Immature natural killer cell (primary cell): ENCODE measurements at regions not wholly inside any gene's neighbourhood (a gene's known extent, or its start where the extent isn't known, plus 50 kb on each side); places are given as distances from the start of the nearest gene placed in this dataset.

Experiments used
- DNase-seq, 3 donors: peaks; one replicate each; pipeline ENCODE4 v3.0.0; 2022; ENCODE audit warnings: mixed read lengths in 1 of 3
- H3K27ac Mint-ChIP-seq, 6 donors: one replicate each; pipeline ENCODE4 v1.8.0; 2020; ENCODE audit warnings: mixed read lengths in 6 of 6, mild to moderate bottlenecking in 5 of 6, inconsistent platforms in 4 of 6, moderate library complexity in 3 of 6
- H3K27me3 Mint-ChIP-seq, 3 donors: one replicate each; pipeline ENCODE4 v1.8.0; 2020 to 2021; ENCODE audit warnings: low read depth in 3 of 3, mild to moderate bottlenecking in 3 of 3, mixed read lengths in 3 of 3, moderate library complexity in 3 of 3, inconsistent platforms in 1 of 3
- H3K36me3 Mint-ChIP-seq, 3 donors: one replicate each; pipeline ENCODE4 v1.8.0; 2020; ENCODE audit warnings: mixed read lengths in 3 of 3, inconsistent platforms in 2 of 3, mild to moderate bottlenecking in 2 of 3
- H3K4me1 Mint-ChIP-seq, 2 donors: one replicate each; pipeline ENCODE4 v1.8.0; 2020; ENCODE audit warnings: inconsistent platforms in 2 of 2, mild to moderate bottlenecking in 2 of 2, mixed read lengths in 2 of 2, moderate library complexity in 1 of 2
- H3K4me3 Mint-ChIP-seq, 5 donors: one replicate each; pipeline ENCODE4 v1.8.0; 2020; ENCODE audit warnings: mild to moderate bottlenecking in 5 of 5, mixed read lengths in 5 of 5, inconsistent platforms in 3 of 5, moderate library complexity in 3 of 5
- H3K9me3 Mint-ChIP-seq, 6 donors: one replicate each; pipeline ENCODE4 v1.8.0; 2020; ENCODE audit warnings: mild to moderate bottlenecking in 6 of 6, mixed read lengths in 6 of 6, inconsistent platforms in 4 of 6, moderate library complexity in 3 of 6

GRCh38 chr16:6910301-6910700 lies 422.3 kb upstream of the RBFOX1 start:
- Mint-ChIP-seq H3K4me3 (no peak overlapping the region), H3K27me3 (no peaks in the 10 kb centered on the region), H3K4me1 (no peaks in the 10 kb centered on the region), H3K36me3 (no peaks in the 10 kb centered on the region), H3K27ac (no peak overlapping the region), H3K9me3 (peaks cover 0 to 14% (median 0%) of the 10 kb centered on the region in 6 donors)
- DNase-seq, result no peak

GRCh38 chr16:6905601-6906000 lies 427.0 kb upstream of the RBFOX1 start:
- DNase-seq, result no peak
- no peak overlapping the region for H3K4me3 Mint-ChIP-seq
- no peaks in the 10 kb centered on the region for H3K4me1 Mint-ChIP-seq
- H3K27me3 Mint-ChIP-seq, result no peaks in the 10 kb centered on the region
- peaks cover 0 to 1% (median 0%) of the 10 kb centered on the region in 3 donors for H3K36me3 Mint-ChIP-seq
- peaks cover 0 to 17% (median under 1%) of the 10 kb centered on the region in 6 donors for H3K9me3 Mint-ChIP-seq
- no peak overlapping the region for H3K27ac Mint-ChIP-seq

- H3K27ac Mint-ChIP-seq, result no peak overlapping the region
These were observed 429.0 kb upstream of the RBFOX1 start for GRCh38 chr16:6903671-6904070.

GRCh38 chr16:6898896-6899295 lies 433.7 kb upstream of the RBFOX1 start:
- no peak for DNase-seq

More at GRCh38 chr16:6903671-6904070, 429.0 kb upstream of the RBFOX1 start:
- Mint-ChIP-seq H3K4me1 (no peaks in the 10 kb centered on the region), H3K27me3 (no peaks in the 10 kb centered on the region), H3K36me3 (peaks cover 0 to 4% (median 0%) of the 10 kb centered on the region in 3 donors), H3K9me3 (peaks cover 0 to 30% (median 4%) of the 10 kb centered on the region in 6 donors), H3K4me3 (no peak overlapping the region)
- no peak for DNase-seq

GRCh38 chr16:6897876-6898485 lies 434.7 kb upstream of the RBFOX1 start:
- no peak overlapping the region for H3K27ac Mint-ChIP-seq
- H3K9me3 Mint-ChIP-seq, result peaks cover 2 to 25% (median 5%) of the 10 kb centered on the region in 6 donors
- DNase-seq, result no peak
- peaks cover 0 to 4% (median 0%) of the 10 kb centered on the region in 3 donors for H3K36me3 Mint-ChIP-seq
- no peak overlapping the region for H3K4me3 Mint-ChIP-seq
- H3K4me1 Mint-ChIP-seq, result no peaks in the 10 kb centered on the region
- H3K27me3 Mint-ChIP-seq, result no peaks in the 10 kb centered on the region

More at GRCh38 chr16:6898896-6899295, 433.7 kb upstream of the RBFOX1 start:
- H3K4me1 Mint-ChIP-seq, result no peaks in the 10 kb centered on the region
- H3K27ac Mint-ChIP-seq, result no peak overlapping the region
- H3K4me3 Mint-ChIP-seq, result no peak overlapping the region
- peaks cover 2 to 29% (median 5%) of the 10 kb centered on the region in 6 donors for H3K9me3 Mint-ChIP-seq
- H3K27me3 Mint-ChIP-seq, result no peaks in the 10 kb centered on the region
- peaks cover 0 to 4% (median 0%) of the 10 kb centered on the region in 3 donors for H3K36me3 Mint-ChIP-seq

GRCh38 chr16:6892966-6893365 lies 439.7 kb upstream of the RBFOX1 start:
- Mint-ChIP-seq H3K36me3 (no peaks in the 10 kb centered on the region), H3K4me3 (no peak overlapping the region), H3K27ac (no peak overlapping the region), H3K27me3 (peaks cover 0 to 2% (median 0%) of the 10 kb centered on the region in 3 donors), H3K9me3 (peaks cover 0 to 24% (median 3%) of the 10 kb centered on the region in 6 donors), H3K4me1 (no peaks in the 10 kb centered on the region)
- DNase-seq, result no peak

GRCh38 chr16:6891496-6891895 lies 441.1 kb upstream of the RBFOX1 start:
- Mint-ChIP-seq H3K9me3 (peaks cover 0 to 28% (median 6%) of the 10 kb centered on the region in 6 donors), H3K27me3 (peaks cover 0 to 2% (median 0%) of the 10 kb centered on the region in 3 donors), H3K36me3 (no peaks in the 10 kb centered on the region), H3K4me1 (no peaks in the 10 kb centered on the region), H3K4me3 (no peak overlapping the region), H3K27ac (no peak overlapping the region)
- DNase-seq, result no peak

GRCh38 chr16:6888531-6888930 lies 444.1 kb upstream of the RBFOX1 start:
- Mint-ChIP-seq H3K36me3 (peaks cover 0 to 3% (median 0%) of the 10 kb centered on the region in 3 donors), H3K9me3 (peaks cover 0 to 27% (median 7%) of the 10 kb centered on the region in 6 donors), H3K27me3 (peaks cover 0 to 2% (median 0%) of the 10 kb centered on the region in 3 donors), H3K27ac (no peak overlapping the region), H3K4me1 (no peaks in the 10 kb centered on the region), H3K4me3 (no peak overlapping the region)
- no peak for DNase-seq

GRCh38 chr16:6884002-6884401 lies 448.6 kb upstream of the RBFOX1 start:
- H3K9me3 Mint-ChIP-seq, result peaks cover 0 to 21% (median 4%) of the 10 kb centered on the region in 6 donors
- no peak overlapping the region for H3K4me3 Mint-ChIP-seq
- H3K27ac Mint-ChIP-seq, result no peak overlapping the region
- H3K27me3 Mint-ChIP-seq, result peaks cover 0 to 5% (median 2%) of the 10 kb centered on the region in 3 donors
- H3K36me3 Mint-ChIP-seq, result peaks cover 0 to 3% (median 0%) of the 10 kb centered on the region in 3 donors
- DNase-seq, result no peak
- H3K4me1 Mint-ChIP-seq, result no peaks in the 10 kb centered on the region

GRCh38 chr16:6880263-6880662 lies 452.4 kb upstream of the RBFOX1 start:
- DNase-seq, result no peak
- peaks cover 0 to 3% (median 0%) of the 10 kb centered on the region in 3 donors for H3K36me3 Mint-ChIP-seq
- H3K9me3 Mint-ChIP-seq, result peaks cover 0 to 9% (median 5%) of the 10 kb centered on the region in 6 donors
- H3K4me1 Mint-ChIP-seq, result no peaks in the 10 kb centered on the region
- peaks cover 0 to 5% (median 0%) of the 10 kb centered on the region in 3 donors for H3K27me3 Mint-ChIP-seq
- no peak overlapping the region for H3K4me3 Mint-ChIP-seq
- H3K27ac Mint-ChIP-seq, result no peak overlapping the region

- no peak overlapping the region for H3K27ac Mint-ChIP-seq
- H3K4me3 Mint-ChIP-seq, result no peak overlapping the region
- H3K27me3 Mint-ChIP-seq, result peaks cover 0 to 2% (median 0%) of the 10 kb centered on the region in 3 donors
- no peak for DNase-seq
- no peaks in the 10 kb centered on the region for H3K36me3 Mint-ChIP-seq
- no peaks in the 10 kb centered on the region for H3K4me1 Mint-ChIP-seq
- H3K9me3 Mint-ChIP-seq, result peaks cover 0 to 17% (median 5%) of the 10 kb centered on the region in 6 donors
These were observed 468.0 kb upstream of the RBFOX1 start for GRCh38 chr16:6864671-6865070.

- no peak overlapping the region for H3K4me3 Mint-ChIP-seq
- H3K27ac Mint-ChIP-seq, result no peak overlapping the region
- no peak for DNase-seq
- no peaks in the 10 kb centered on the region for H3K4me1 Mint-ChIP-seq
- peaks cover 0 to 18% (median 3%) of the 10 kb centered on the region in 6 donors for H3K9me3 Mint-ChIP-seq
- H3K27me3 Mint-ChIP-seq, result peaks cover 0 to 2% (median 0%) of the 10 kb centered on the region in 3 donors
- H3K36me3 Mint-ChIP-seq, result no peaks in the 10 kb centered on the region
These were observed 468.4 kb upstream of the RBFOX1 start for GRCh38 chr16:6864244-6864643.

GRCh38 chr16:6863135-6863534 lies 469.5 kb upstream of the RBFOX1 start:
- Mint-ChIP-seq H3K27me3 (peaks cover 0 to 2% (median 0%) of the 10 kb centered on the region in 3 donors), H3K36me3 (no peaks in the 10 kb centered on the region), H3K4me1 (no peaks in the 10 kb centered on the region), H3K9me3 (peaks cover 0 to 13% (median 2%) of the 10 kb centered on the region in 6 donors), H3K27ac (no peak overlapping the region), H3K4me3 (no peak overlapping the region)
- no peak for DNase-seq

- no peaks in the 10 kb centered on the region for H3K36me3 Mint-ChIP-seq
- no peak overlapping the region for H3K27ac Mint-ChIP-seq
- peaks cover 0 to 14% (median 4%) of the 10 kb centered on the region in 6 donors for H3K9me3 Mint-ChIP-seq
- H3K27me3 Mint-ChIP-seq, result peaks cover 0 to 2% (median 0%) of the 10 kb centered on the region in 3 donors
- no peaks in the 10 kb centered on the region for H3K4me1 Mint-ChIP-seq
- no peak for DNase-seq
- H3K4me3 Mint-ChIP-seq, result no peak overlapping the region
These were observed 470.7 kb upstream of the RBFOX1 start for GRCh38 chr16:6861815-6862477.
